PC-9 (cell line): ENCODE measurements at regions not wholly inside any gene's neighbourhood (a gene's known extent, or its start where the extent isn't known, plus 50 kb on each side); places are given as distances from the start of the nearest gene placed in this dataset.

Experiments used
- BruUV-seq: library from RNA; stranded (reverse); fragments of 400-500 nt; replicated peaks from 2 replicates; lab custom pipeline; 2021; lab: Mats Ljungman, UMichigan
- CTCF ChIA-PET: fragments of 300-600 bp; sonication (Branson Sonifier 250); formaldehyde crosslinking; loops from one replicate; lab custom pipeline; 2022; ENCODE audit warnings: antibody characterized with exemption; lab: Charles Lee
- POLR2A ChIA-PET: fragments of 300-600 bp; sonication (Branson Sonifier 250); formaldehyde crosslinking; loops from one replicate; lab custom pipeline; 2022; ENCODE audit warnings: antibody characterized with exemption; ENCODE audit not compliant: unreplicated experiment; lab: Charles Lee
- DNase-seq, 2 experiments: peaks; one replicate each; pipeline versions ENCODE4 v3.0.0 to v3.0.0-alpha.2; 2015 to 2022; ENCODE audit warnings: mixed read lengths in 1 of 2
- H2AFZ ChIP-seq: fragments of 200-600 bp; sonication (generic); 2 replicates; pipeline ENCODE4 v1.8.1; 2017; ENCODE audit warnings: antibody characterized with exemption
- H3F3A ChIP-seq: fragments of 200-600 bp; sonication (generic); 2 replicates; pipeline ENCODE4 v1.8.1; 2017; ENCODE audit warnings: antibody characterized with exemption, mild to moderate bottlenecking, low read depth; ENCODE audit not compliant: insufficient read depth
- H3K27ac ChIP-seq: fragments of 200-600 bp; sonication (generic); 2 replicates; pipeline ENCODE4 v1.6.1; 2016; ENCODE audit warnings: mixed run types
- H3K27me3 ChIP-seq: fragments of 200-600 bp; sonication (generic); 2 replicates; pipeline ENCODE4 v1.6.1; 2016; ENCODE audit warnings: low read depth, mixed run types; ENCODE audit not compliant: insufficient read depth
- H3K36me3 ChIP-seq: fragments of 200-600 bp; sonication (generic); 2 replicates; pipeline ENCODE4 v1.6.1; 2016; ENCODE audit warnings: low read depth, mixed run types
- H3K4me1 ChIP-seq: fragments of 200-600 bp; sonication (generic); replicated peaks from 2 replicates; pipeline ENCODE4 v1.6.1; 2016; ENCODE audit warnings: mixed run types; ENCODE audit not compliant: insufficient read depth
- H3K4me2 ChIP-seq: fragments of 200-600 bp; sonication (generic); 2 replicates; pipeline ENCODE4 v1.6.1; 2017; ENCODE audit warnings: mixed run types
- H3K4me3 ChIP-seq: fragments of 200-600 bp; sonication (generic); 2 replicates; pipeline ENCODE4 v1.6.1; 2016; ENCODE audit warnings: mixed run types
- H3K79me2 ChIP-seq: fragments of 200-600 bp; sonication (generic); 2 replicates; pipeline ENCODE4 v1.6.1; 2017; ENCODE audit warnings: low read depth, mixed run types
- H3K9me2 ChIP-seq: fragments of 200-600 bp; sonication (generic); 2 replicates; pipeline ENCODE4 v1.8.1; 2017; ENCODE audit warnings: mild to moderate bottlenecking; ENCODE audit not compliant: insufficient read depth
- H3K9me3 ChIP-seq: fragments of 200-600 bp; sonication (generic); 2 replicates; pipeline ENCODE4 v1.8.1; 2016; ENCODE audit warnings: low read depth; ENCODE audit not compliant: insufficient read depth
- H4K20me1 ChIP-seq: fragments of 200-600 bp; sonication (generic); 2 replicates; pipeline ENCODE4 v1.8.1; 2017; ENCODE audit not compliant: insufficient read depth
- EZH2 ChIP-seq: fragments of 200-600 bp; sonication (generic); IDR thresholded peaks from 2 replicates; pipeline ENCODE4 v1.8.0; 2017; ENCODE audit warnings: antibody characterized with exemption, low read depth
- intact Hi-C: fragments of 100-400 bp; cut with micrococcal nuclease; formaldehyde crosslinking; loops from one replicate; pipeline ENCODE4 v1.10.0; 2022; ENCODE audit not compliant: unreplicated experiment
- TF ChIP-seq, protein P1 (sequence below): fragments of 200-600 bp; sonication (generic); conservative IDR thresholded peaks from 2 replicates; pipeline ENCODE4 v1.6.1; 2017; ENCODE audit warnings: mixed run types, antibody characterized with exemption, mild to moderate bottlenecking, moderate library complexity

DNA sequence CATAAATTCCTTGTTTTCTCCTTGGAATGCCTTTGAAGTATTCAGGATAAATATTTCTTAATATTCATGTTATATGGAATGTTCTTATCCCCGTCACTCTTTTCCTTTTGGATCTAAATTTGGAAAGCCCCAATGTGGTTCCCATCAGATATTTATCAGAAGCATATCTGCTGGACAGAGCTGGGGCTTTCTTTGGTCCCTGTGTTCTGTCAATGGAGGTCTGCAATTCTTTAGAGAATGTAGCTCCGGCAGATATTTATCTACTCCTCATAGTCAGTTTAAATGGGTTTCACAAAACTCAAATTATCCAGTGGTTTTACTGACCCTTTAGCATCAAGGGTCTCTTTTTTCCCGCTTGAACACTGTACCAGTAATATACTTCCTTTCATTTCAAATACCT, 167.8 kb upstream of the SCN7A start:
- CTCF ChIA-PET: no interaction called here

DNA sequence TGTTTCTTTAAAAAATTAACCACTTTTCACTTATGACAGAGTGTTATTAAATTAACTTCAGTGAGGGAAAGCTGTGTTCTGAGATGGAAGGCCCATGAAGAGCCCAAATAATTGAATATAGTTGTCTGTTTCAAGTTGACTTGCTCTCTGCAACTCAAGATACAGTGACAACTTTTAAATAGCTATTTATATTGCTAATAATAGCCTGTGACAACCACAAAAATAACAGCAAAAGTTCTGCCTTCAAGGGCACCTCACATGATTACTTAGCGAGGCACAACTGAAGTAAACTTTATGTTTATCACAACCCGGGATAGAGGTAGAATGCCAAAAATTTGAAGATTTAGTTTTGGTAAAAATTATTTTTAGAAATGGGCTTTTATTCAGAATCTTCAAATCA, 167.3 kb upstream of the SCN7A start:
- H3K27ac ChIP-seq: no peak overlapping the region
- no peaks in the 10 kb centered on the region for H3K79me2 ChIP-seq
- intact Hi-C loops: no loop called here
- no peaks in the 10 kb centered on the region for H3K36me3 ChIP-seq
- H4K20me1 ChIP-seq: no peaks in the 10 kb centered on the region
- TF ChIP-seq EZH2: no peak
- TF ChIP-seq, protein P1, sequence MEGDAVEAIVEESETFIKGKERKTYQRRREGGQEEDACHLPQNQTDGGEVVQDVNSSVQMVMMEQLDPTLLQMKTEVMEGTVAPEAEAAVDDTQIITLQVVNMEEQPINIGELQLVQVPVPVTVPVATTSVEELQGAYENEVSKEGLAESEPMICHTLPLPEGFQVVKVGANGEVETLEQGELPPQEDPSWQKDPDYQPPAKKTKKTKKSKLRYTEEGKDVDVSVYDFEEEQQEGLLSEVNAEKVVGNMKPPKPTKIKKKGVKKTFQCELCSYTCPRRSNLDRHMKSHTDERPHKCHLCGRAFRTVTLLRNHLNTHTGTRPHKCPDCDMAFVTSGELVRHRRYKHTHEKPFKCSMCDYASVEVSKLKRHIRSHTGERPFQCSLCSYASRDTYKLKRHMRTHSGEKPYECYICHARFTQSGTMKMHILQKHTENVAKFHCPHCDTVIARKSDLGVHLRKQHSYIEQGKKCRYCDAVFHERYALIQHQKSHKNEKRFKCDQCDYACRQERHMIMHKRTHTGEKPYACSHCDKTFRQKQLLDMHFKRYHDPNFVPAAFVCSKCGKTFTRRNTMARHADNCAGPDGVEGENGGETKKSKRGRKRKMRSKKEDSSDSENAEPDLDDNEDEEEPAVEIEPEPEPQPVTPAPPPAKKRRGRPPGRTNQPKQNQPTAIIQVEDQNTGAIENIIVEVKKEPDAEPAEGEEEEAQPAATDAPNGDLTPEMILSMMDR: no peak
- DNase-seq: no peak
- H3K27me3 ChIP-seq: no peaks in the 10 kb centered on the region
- H3K9me2 ChIP-seq: no peaks in the 10 kb centered on the region
- H3F3A ChIP-seq: no peaks in the 10 kb centered on the region
- no peak overlapping the region for H3K4me3 ChIP-seq
- ChIA-PET POLR2A (no interaction called here), CTCF (no interaction called here)
- no peaks in the 10 kb centered on the region for H3K9me3 ChIP-seq
- no TSS peak for BruUV-seq
- H3K4me2 ChIP-seq: no peak overlapping the region
- H2AFZ ChIP-seq: no peak overlapping the region
- H3K4me1 ChIP-seq: no peaks in the 10 kb centered on the region

More for the DNA sequence above, 167.8 kb upstream of the SCN7A start:
- no peak for TF ChIP-seq EZH2
- TF ChIP-seq, protein P1: no peak
- no peaks in the 10 kb centered on the region for H3F3A ChIP-seq
- no peaks in the 10 kb centered on the region for H3K79me2 ChIP-seq
- no peak overlapping the region for H2AFZ ChIP-seq
- no peaks in the 10 kb centered on the region for H3K9me2 ChIP-seq
- H3K27me3 ChIP-seq: no peaks in the 10 kb centered on the region
- no peaks in the 10 kb centered on the region for H3K4me1 ChIP-seq
- H3K36me3 ChIP-seq: no peaks in the 10 kb centered on the region
- no TSS peak for BruUV-seq
- no peak overlapping the region for H3K4me2 ChIP-seq
- no peaks in the 10 kb centered on the region for H3K9me3 ChIP-seq
- H4K20me1 ChIP-seq: no peaks in the 10 kb centered on the region
- no peak overlapping the region for H3K4me3 ChIP-seq
- POLR2A ChIA-PET: interaction anchor here (0.5 kb wide), 1 partner anchor 16 kb away, joined by 5 read pairs; no protein-coding TSS in a partner anchor
- intact Hi-C loops: no loop called here
- no peak for DNase-seq
- H3K27ac ChIP-seq: no peak overlapping the region

DNA sequence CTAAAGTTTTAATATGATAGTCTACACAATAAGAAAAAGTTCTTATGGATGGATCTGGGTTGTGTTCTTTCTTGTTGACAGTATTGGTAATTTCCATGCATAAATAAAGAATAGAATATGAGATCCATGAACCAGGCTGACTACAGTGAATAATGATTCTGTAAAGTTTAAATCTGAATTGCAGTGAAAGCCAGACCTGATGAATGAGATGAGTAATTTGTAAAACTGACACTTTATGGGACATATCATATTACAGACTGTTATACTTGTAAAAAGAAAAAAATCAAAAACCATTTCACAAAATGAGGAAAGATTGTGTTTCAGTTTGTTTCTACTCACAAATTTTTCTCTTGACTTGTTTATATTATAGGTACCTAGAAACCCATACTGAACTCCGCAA, 164.9 kb upstream of the SCN7A start:
- POLR2A ChIA-PET: no interaction called here
- H3K4me3 ChIP-seq: no peak overlapping the region
- no peaks in the 10 kb centered on the region for H4K20me1 ChIP-seq
- H2AFZ ChIP-seq: no peak overlapping the region
- no peak for DNase-seq
- no peaks in the 10 kb centered on the region for H3F3A ChIP-seq
- no peak for TF ChIP-seq EZH2
- TF ChIP-seq, protein P1: no peak
- CTCF ChIA-PET: no interaction called here
- no peaks in the 10 kb centered on the region for H3K9me3 ChIP-seq
- H3K27me3 ChIP-seq: no peaks in the 10 kb centered on the region
- H3K79me2 ChIP-seq: no peaks in the 10 kb centered on the region
- intact Hi-C loops: no loop called here
- H3K9me2 ChIP-seq: no peaks in the 10 kb centered on the region
- no peaks in the 10 kb centered on the region for H3K4me1 ChIP-seq
- H3K4me2 ChIP-seq: no peak overlapping the region
- BruUV-seq: no TSS peak
- H3K36me3 ChIP-seq: no peaks in the 10 kb centered on the region
- H3K27ac ChIP-seq: no peak overlapping the region
